ENCODE measurements at regions not wholly inside any gene's neighbourhood (a gene's known extent, or its start where the extent isn't known, plus 50 kb on each side); places are given as distances from the start of the nearest gene placed in this dataset.

DNA sequence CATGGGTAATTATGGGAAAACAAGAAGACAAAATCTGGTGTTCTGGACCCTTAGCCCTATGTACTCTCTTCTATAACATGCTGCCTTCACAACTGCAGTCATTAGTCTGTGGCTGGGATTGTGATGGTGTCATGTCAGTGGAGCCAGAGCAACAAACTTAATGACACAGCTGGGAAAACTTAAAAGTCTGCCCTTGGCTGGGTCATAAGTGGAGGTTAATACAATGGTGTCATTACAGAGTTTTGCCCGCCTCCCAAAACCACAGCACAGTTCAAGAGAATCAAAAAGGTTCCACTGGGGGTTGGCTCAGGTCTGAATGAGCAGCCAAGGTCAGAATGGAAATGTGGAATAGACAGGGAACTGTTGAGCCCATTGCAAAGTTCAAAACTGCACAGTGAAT lies 455.7 kb upstream of the PIK3C3 start:
- TF ChIP-seq, protein P1, sequence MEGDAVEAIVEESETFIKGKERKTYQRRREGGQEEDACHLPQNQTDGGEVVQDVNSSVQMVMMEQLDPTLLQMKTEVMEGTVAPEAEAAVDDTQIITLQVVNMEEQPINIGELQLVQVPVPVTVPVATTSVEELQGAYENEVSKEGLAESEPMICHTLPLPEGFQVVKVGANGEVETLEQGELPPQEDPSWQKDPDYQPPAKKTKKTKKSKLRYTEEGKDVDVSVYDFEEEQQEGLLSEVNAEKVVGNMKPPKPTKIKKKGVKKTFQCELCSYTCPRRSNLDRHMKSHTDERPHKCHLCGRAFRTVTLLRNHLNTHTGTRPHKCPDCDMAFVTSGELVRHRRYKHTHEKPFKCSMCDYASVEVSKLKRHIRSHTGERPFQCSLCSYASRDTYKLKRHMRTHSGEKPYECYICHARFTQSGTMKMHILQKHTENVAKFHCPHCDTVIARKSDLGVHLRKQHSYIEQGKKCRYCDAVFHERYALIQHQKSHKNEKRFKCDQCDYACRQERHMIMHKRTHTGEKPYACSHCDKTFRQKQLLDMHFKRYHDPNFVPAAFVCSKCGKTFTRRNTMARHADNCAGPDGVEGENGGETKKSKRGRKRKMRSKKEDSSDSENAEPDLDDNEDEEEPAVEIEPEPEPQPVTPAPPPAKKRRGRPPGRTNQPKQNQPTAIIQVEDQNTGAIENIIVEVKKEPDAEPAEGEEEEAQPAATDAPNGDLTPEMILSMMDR (IDR thresholded peaks at IDR 0.05): no peak
- no peak for TF ChIP-seq EP300 (IDR thresholded peaks at IDR 0.05)
- TF ChIP-seq POLR2A (IDR thresholded peaks at IDR 0.05): no peak
